OCI-LY7 (cell line): ENCODE measurements at regions not wholly inside any gene's neighbourhood (a gene's known extent, or its start where the extent isn't known, plus 50 kb on each side); places are given as distances from the start of the nearest gene placed in this dataset.

Experiments used
- BruUV-seq: library from RNA; stranded (reverse); fragments of 400-500 nt; replicated peaks from 2 replicates; lab custom pipeline; 2021; lab: Mats Ljungman, UMichigan
- CTCF ChIA-PET: fragments of 300-600 bp; sonication (Branson Sonifier 250); formaldehyde crosslinking; loops from one replicate; lab custom pipeline; 2022; ENCODE audit warnings: antibody characterized with exemption; ENCODE audit not compliant: unreplicated experiment; lab: Charles Lee
- POLR2A ChIA-PET: fragments of 300-600 bp; sonication (Branson Sonifier 250); formaldehyde crosslinking; loops from one replicate; lab custom pipeline; 2022; ENCODE audit warnings: antibody characterized with exemption; lab: Charles Lee
- DNase-seq: peaks from one replicate; pipeline ENCODE4 v3.0.0-alpha.2; 2015; ENCODE audit warnings: low spot score
- H2AFZ ChIP-seq: fragments of 200-600 bp; sonication (generic), shearing (Covaris generic); 2 replicates; pipeline ENCODE4 v1.6.1; 2014; ENCODE audit warnings: mild to moderate bottlenecking, antibody characterized with exemption, low read length, moderate library complexity
- H3K27ac ChIP-seq: fragments of 200-600 bp; sonication (generic); 2 replicates; pipeline ENCODE4 v1.5.1; 2014; ENCODE audit warnings: mixed run types, low read depth, mild to moderate bottlenecking, moderate library complexity, low read length, inconsistent platforms; ENCODE audit not compliant: poor library complexity, severe bottlenecking
- H3K36me3 ChIP-seq: fragments of 200-600 bp; sonication (generic); 2 replicates; pipeline ENCODE4 v1.6.1; 2014; ENCODE audit warnings: mild to moderate bottlenecking, antibody characterized with exemption, low read length, moderate library complexity, mixed read lengths; ENCODE audit not compliant: insufficient read depth
- H3K4me1 ChIP-seq: fragments of 200-600 bp; sonication (generic); 2 replicates; pipeline ENCODE4 v1.5.1; 2014; ENCODE audit warnings: mild to moderate bottlenecking, low read length; ENCODE audit not compliant: insufficient read depth, poor library complexity, severe bottlenecking
- H3K4me2 ChIP-seq: fragments of 200-600 bp; sonication (generic); 2 replicates; pipeline ENCODE4 v1.6.1; 2014; ENCODE audit warnings: mild to moderate bottlenecking, low read length
- H3K4me3 ChIP-seq: fragments of 200-600 bp; sonication (generic); 2 replicates; pipeline ENCODE4 v1.5.1; 2014; ENCODE audit warnings: mild to moderate bottlenecking, low read depth, low read length; ENCODE audit not compliant: poor library complexity, severe bottlenecking
- H3K79me2 ChIP-seq: fragments of 200-600 bp; sonication (generic); 2 replicates; pipeline ENCODE4 v1.6.1; 2016; ENCODE audit warnings: low read depth, mild to moderate bottlenecking, low read length, moderate library complexity, mixed read lengths; ENCODE audit not compliant: insufficient read depth
- H3K9me2 ChIP-seq: fragments of 200-600 bp; sonication (generic); 2 replicates; pipeline ENCODE4 v1.6.1; 2016; ENCODE audit warnings: mild to moderate bottlenecking, low read length, mixed read lengths; ENCODE audit not compliant: insufficient read depth
- H3K9me3 ChIP-seq: fragments of 200-600 bp; sonication (generic); 2 replicates; pipeline ENCODE4 v1.6.1; 2014; ENCODE audit warnings: mild to moderate bottlenecking, mixed run types, low read length, mixed read lengths
- H4K20me1 ChIP-seq: fragments of 200-600 bp; sonication (generic); 2 replicates; pipeline ENCODE4 v1.6.1; 2014; ENCODE audit warnings: mild to moderate bottlenecking, antibody characterized with exemption, low read length, moderate library complexity, mixed read lengths; ENCODE audit not compliant: insufficient read depth
- EZH2phosphoT487 ChIP-seq: fragments of 200-600 bp; sonication (generic); IDR thresholded peaks from 2 replicates; pipeline ENCODE4 v1.6.1; 2018; ENCODE audit warnings: low read depth, borderline replicate concordance, mild to moderate bottlenecking, mixed run types, antibody characterized with exemption, low read length, moderate library complexity, mixed read lengths
- intact Hi-C: fragments of 100-400 bp; cut with micrococcal nuclease; formaldehyde crosslinking; loops from one replicate; pipeline ENCODE4 v1.10.0; 2022; ENCODE audit not compliant: unreplicated experiment
- TF ChIP-seq, protein P1 (sequence below): fragments of 200-600 bp; sonication (generic); conservative IDR thresholded peaks from 2 replicates; pipeline ENCODE4 v1.5.1; 2014; ENCODE audit warnings: mild to moderate bottlenecking, antibody characterized with exemption, low read length, moderate library complexity, mixed read lengths

DNA sequence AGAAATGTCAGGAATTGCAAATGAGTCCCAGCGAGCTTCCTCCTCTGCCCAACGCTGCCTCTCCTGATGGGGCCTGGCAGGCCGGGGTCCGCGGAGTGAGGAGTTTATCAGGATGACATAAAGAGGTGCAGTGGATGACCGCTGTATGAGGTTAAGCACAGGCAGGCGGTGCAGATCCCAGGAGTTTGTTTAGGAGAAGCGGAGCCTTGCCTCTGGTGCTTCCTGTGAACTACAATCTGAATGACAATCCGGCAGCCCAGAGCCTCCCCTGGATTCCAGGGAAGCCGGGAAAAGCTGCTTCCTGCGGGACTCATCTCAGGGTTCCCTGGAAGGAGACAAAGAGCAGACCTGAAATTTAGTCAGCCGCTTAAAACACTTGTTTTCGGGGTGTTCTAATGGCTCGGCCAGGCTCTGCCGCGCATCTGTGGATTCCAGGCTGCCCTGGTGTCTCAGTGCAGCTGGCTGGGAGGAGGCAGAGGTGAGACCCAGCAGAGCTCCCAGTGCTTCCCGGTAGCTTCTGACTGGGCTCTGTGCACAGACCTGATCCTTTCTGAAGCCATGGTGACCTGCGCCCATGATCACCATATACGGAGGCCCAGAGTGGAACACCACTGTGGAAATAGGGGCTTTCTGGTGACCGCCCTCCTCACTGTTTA is 69.8 kb upstream of the IRX4 start:
- no peaks in the 10 kb centered on the region for H3K79me2 ChIP-seq
- no peak overlapping the region for H3K4me3 ChIP-seq
- intact Hi-C loops, result no loop called here
- H3K4me1 ChIP-seq, result no peaks in the 10 kb centered on the region
- no peak for DNase-seq
- H3K36me3 ChIP-seq, result no peaks in the 10 kb centered on the region
- no peak overlapping the region for H3K4me2 ChIP-seq
- BruUV-seq, result no TSS peak
- ChIA-PET CTCF (interaction anchor here (0.5 kb wide), 1 partner anchor 299 kb away, joined by 3 read pairs; no protein-coding TSS in a partner anchor), POLR2A (no interaction called here)
- H4K20me1 ChIP-seq, result no peaks in the 10 kb centered on the region
- no peaks in the 10 kb centered on the region for H3K9me2 ChIP-seq
- no peak for TF ChIP-seq EZH2phosphoT487
- TF ChIP-seq, protein P1, sequence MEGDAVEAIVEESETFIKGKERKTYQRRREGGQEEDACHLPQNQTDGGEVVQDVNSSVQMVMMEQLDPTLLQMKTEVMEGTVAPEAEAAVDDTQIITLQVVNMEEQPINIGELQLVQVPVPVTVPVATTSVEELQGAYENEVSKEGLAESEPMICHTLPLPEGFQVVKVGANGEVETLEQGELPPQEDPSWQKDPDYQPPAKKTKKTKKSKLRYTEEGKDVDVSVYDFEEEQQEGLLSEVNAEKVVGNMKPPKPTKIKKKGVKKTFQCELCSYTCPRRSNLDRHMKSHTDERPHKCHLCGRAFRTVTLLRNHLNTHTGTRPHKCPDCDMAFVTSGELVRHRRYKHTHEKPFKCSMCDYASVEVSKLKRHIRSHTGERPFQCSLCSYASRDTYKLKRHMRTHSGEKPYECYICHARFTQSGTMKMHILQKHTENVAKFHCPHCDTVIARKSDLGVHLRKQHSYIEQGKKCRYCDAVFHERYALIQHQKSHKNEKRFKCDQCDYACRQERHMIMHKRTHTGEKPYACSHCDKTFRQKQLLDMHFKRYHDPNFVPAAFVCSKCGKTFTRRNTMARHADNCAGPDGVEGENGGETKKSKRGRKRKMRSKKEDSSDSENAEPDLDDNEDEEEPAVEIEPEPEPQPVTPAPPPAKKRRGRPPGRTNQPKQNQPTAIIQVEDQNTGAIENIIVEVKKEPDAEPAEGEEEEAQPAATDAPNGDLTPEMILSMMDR, result no peak
- H2AFZ ChIP-seq, result no peak overlapping the region
- H3K27ac ChIP-seq, result no peak overlapping the region
- H3K9me3 ChIP-seq, result no peaks in the 10 kb centered on the region

DNA sequence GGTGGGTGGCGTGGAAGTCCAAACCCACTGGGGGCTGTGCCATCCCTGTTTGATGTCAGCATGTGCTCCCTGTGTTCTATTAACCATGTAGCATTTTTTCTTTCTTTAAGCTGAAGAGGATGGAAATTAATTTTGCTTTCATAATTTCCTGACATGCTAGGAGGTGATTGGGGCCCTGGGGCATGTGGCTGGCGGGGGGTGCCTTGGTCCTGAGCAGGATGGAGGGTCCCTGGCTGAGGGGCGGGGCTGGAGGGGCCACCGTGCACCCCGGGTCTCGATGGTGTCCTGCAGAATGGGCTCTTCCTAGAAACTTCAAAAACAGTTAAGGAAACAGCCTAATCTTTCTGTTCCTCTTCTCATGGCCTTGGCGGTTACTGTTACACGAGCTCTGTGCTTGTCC is 69.3 kb upstream of the IRX4 start:
- H3K9me3 ChIP-seq, result no peaks in the 10 kb centered on the region
- CTCF ChIA-PET, result interaction anchor here (0.5 kb wide), 1 partner anchor 299 kb away, joined by 3 read pairs; no protein-coding TSS in a partner anchor
- H3K4me2 ChIP-seq, result no peak overlapping the region
- H2AFZ ChIP-seq, result no peak overlapping the region
- no peak overlapping the region for H3K27ac ChIP-seq
- no peaks in the 10 kb centered on the region for H4K20me1 ChIP-seq
- POLR2A ChIA-PET, result no interaction called here
- BruUV-seq, result no TSS peak
- H3K4me1 ChIP-seq, result no peaks in the 10 kb centered on the region
- no peaks in the 10 kb centered on the region for H3K9me2 ChIP-seq
- DNase-seq, result no peak
- H3K4me3 ChIP-seq, result no peak overlapping the region
- no peaks in the 10 kb centered on the region for H3K79me2 ChIP-seq
- intact Hi-C loops, result no loop called here
- TF ChIP-seq, protein P1, result no peak
- no peak for TF ChIP-seq EZH2phosphoT487
- no peaks in the 10 kb centered on the region for H3K36me3 ChIP-seq

DNA sequence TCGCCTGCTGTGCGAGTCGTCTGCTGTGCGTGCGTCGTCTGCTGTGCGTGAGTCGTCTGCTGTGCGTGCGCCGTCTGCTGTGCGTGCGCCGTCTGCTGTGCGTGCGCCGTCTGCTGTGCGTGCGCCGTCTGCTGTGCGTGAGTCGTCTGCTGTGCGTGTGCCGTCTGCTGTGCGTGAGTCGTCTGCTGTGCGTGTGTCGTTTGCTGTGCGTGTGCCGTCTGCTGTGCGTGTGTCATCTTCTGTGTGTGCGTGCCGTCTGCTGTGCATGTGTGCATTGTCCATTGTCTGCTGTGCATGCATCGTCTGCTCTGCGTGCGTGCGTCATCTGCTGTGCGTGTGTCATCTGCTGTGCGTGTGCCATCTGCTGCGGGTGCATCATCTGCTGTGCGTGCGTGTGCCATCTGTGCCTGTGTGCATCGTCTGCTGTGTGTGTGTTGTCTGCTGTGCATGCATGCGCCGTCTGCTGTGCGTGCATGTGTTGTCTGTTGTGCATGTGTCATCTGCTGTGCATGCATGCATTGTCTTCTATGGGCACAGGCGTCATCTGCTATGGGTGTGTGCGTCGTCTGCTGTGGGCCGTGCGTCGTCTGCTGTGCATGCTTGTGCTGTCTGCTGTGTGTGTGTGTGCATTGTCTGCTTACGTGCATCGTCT is 68.6 kb upstream of the IRX4 start:
- intact Hi-C loops, result no loop called here
- H2AFZ ChIP-seq, result no peak overlapping the region
- no TSS peak for BruUV-seq
- no peaks in the 10 kb centered on the region for H3K9me2 ChIP-seq
- no peak overlapping the region for H3K4me3 ChIP-seq
- H4K20me1 ChIP-seq, result no peaks in the 10 kb centered on the region
- H3K36me3 ChIP-seq, result no peaks in the 10 kb centered on the region
- H3K4me2 ChIP-seq, result no peak overlapping the region
- CTCF ChIA-PET, result no interaction called here
- no peaks in the 10 kb centered on the region for H3K4me1 ChIP-seq
- POLR2A ChIA-PET, result no interaction called here
- no peak overlapping the region for H3K27ac ChIP-seq
- no peaks in the 10 kb centered on the region for H3K79me2 ChIP-seq
- TF ChIP-seq, protein P1, result no peak
- TF ChIP-seq EZH2phosphoT487, result no peak
- H3K9me3 ChIP-seq, result no peaks in the 10 kb centered on the region
- no peak for DNase-seq
